GM06990 (cell line): ENCODE measurements at regions not wholly inside any gene's neighbourhood (a gene's known extent, or its start where the extent isn't known, plus 50 kb on each side); places are given as distances from the start of the nearest gene placed in this dataset.

ENCODE experiments used
- DNase-seq: peaks from one replicate; pipeline ENCODE4 v3.0.0-alpha.2; 2011; ENCODE audit not compliant: insufficient read length; ENCODE audit errors: extremely low read depth
- H3K27me3 ChIP-seq: replicated peaks from 2 replicates; pipeline ENCODE4 v1.6.0; 2011; ENCODE audit warnings: low read length; ENCODE audit not compliant: control insufficient read depth, insufficient read depth
- H3K36me3 ChIP-seq: 2 replicates; pipeline ENCODE4 v1.5.1; 2011; ENCODE audit warnings: low read length; ENCODE audit not compliant: control insufficient read depth, insufficient read depth
- H3K4me3 ChIP-seq: replicated peaks from 2 replicates; pipeline ENCODE4 v1.5.1; 2011; ENCODE audit warnings: low read depth, mild to moderate bottlenecking, control low read depth, low read length
- CTCF ChIP-seq: IDR thresholded peaks from 2 replicates; pipeline ENCODE4 v1.5.1; 2011; ENCODE audit warnings: low read length, control low read depth, mild to moderate bottlenecking, inconsistent platforms; ENCODE audit not compliant: insufficient read depth, poor library complexity, severe bottlenecking

- no peak for TF ChIP-seq CTCF
- Histone ChIP-seq H3K27me3 (no peaks in the 10 kb centered on the region), H3K4me3 (no peak overlapping the region), H3K36me3 (no peaks in the 10 kb centered on the region)
- DNase-seq: no peak
Observed at GRCh38 chr6:134640229-134640628, 309.7 kb downstream of the ALDH8A1 start.

GRCh38 chr6:134637847-134638437 is 312.0 kb downstream of the ALDH8A1 start:
- Histone ChIP-seq H3K27me3 (no peaks in the 10 kb centered on the region), H3K4me3 (no peak overlapping the region), H3K36me3 (no peaks in the 10 kb centered on the region)
- DNase-seq: no peak
- no peak for TF ChIP-seq CTCF

GRCh38 chr6:134637282-134637681 is 312.6 kb downstream of the ALDH8A1 start:
- Histone ChIP-seq H3K27me3 (no peaks in the 10 kb centered on the region), H3K4me3 (no peak overlapping the region), H3K36me3 (no peaks in the 10 kb centered on the region)
- DNase-seq: no peak
- no peak for TF ChIP-seq CTCF

- TF ChIP-seq CTCF: no peak
- Histone ChIP-seq H3K36me3 (no peaks in the 10 kb centered on the region), H3K4me3 (no peak overlapping the region), H3K27me3 (no peaks in the 10 kb centered on the region)
- no peak for DNase-seq
Observed at GRCh38 chr6:134636186-134636799, 313.6 kb downstream of the ALDH8A1 start.

GRCh38 chr6:134634966-134635365 is 314.9 kb downstream of the ALDH8A1 start:
- no peaks in the 10 kb centered on the region; the same call in 1 of the 2 replicates for H3K27me3 ChIP-seq
- no peaks in the 10 kb centered on the region for H3K36me3 ChIP-seq
- no peak overlapping the region for H3K4me3 ChIP-seq
- no peak for DNase-seq
- no peak for TF ChIP-seq CTCF
